SW480 (cell line): ENCODE measurements at regions not wholly inside any gene's neighbourhood (a gene's known extent, or its start where the extent isn't known, plus 50 kb on each side); places are given as distances from the start of the nearest gene placed in this dataset.

ENCODE experiments used
- DNase-seq: peaks from one replicate; pipeline ENCODE4 v3.0.0-alpha.2; 2016; ENCODE audit warnings: low spot score

DNA sequence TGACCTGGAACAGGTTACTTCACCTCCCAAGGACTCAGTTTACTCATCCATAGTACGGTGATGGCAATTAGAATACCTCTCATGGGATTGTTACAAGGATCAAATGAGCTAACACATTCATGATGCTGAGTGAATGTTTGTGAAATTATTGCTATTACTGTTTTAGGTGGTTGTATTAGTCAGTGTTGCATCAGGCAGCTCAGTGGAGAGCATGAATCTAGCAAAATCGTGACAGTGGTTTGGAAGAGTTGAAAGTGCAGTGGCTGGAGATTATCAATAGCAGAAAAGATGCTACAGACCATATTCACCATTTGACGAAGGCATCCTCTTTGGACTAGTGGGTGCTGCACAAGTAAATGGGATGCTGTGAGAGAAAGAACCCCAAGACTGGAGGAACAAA, 50.4 kb upstream of the CTNNBL1 start:
- no peak for DNase-seq

DNA sequence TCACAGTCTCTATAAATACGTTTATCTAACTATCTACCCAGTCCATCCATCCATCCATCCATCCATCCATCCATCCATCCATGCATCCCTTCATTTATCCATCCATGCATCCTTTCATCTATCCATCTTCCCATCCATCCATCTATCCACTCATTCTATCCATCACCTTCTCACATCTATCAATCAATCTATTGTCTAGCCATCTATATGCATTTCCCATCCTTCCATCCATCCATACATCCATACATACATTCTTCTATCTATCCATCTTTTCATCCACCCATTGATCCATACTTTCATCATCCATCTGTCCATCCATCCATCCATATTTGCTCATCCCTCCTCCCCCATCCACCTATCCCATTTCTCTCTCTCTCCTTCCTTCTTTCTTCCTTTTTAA, 51.6 kb upstream of the CTNNBL1 start:
- no peak for DNase-seq

DNA sequence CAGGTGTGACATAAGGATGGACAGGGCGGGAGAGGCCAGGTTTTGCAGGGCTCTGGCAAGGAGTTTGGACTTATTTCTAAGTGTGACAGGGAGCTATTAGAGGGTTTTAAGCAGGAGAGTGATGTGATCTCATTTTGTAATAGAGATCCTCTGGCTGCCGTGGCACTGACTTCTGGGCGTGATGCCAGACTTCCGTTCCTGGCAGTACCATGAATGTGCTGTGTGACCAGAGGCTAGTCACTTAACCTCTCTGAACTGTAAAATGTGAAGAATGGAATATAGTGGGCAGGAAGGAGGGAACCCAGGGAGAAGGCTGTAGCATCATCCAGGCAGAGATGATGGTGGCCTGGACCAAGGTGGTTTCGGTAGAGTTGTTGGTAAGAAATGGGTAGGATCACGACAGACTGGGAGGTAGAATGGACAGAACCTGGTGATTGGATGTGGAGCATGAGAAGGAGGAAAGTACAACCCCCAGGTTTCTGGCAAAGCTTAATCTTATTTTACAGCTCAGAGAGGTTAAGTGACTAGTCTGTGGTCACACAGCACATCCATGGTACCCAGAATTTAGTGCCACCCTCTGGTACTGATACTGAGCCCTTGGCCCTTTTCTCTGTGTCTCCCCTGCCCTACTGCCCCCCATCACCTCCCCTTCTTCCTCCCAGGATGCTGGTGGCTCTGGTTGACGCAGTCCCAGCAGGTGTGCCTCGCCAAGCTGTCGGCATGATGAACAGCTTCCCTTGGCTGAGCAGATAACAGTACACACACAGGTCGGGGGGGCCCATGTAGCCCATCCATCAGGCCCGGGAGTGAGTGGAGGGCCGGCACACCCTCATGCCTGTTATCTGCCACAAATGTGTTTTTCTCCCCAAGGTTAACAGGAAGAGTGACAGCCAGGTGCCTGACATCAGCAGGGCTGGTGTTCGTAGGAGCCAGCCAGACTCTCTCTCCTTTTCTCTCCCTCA, 52.9 kb upstream of the CTNNBL1 start:
- DNase-seq: no peak

DNA sequence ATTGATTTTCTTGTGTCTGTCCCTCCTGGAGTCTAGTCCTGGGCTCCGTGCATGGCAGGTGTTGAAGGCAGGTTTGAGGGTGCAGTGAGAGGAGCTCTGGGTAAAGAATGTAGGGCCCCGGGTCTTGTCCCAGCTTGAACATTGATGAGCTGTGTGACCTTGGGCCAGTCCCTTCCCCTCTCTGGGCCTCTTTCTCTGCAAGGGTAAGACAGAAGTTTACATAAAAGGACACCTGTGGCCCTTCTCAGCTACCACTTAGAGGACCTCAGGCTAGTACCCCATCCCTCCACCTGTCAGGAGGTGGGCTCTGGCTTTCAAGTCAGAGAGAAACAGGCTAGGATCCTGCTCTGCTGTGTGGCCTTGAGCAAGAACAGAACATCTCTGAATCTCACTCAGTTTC, 55.3 kb upstream of the CTNNBL1 start:
- no peak for DNase-seq

DNA sequence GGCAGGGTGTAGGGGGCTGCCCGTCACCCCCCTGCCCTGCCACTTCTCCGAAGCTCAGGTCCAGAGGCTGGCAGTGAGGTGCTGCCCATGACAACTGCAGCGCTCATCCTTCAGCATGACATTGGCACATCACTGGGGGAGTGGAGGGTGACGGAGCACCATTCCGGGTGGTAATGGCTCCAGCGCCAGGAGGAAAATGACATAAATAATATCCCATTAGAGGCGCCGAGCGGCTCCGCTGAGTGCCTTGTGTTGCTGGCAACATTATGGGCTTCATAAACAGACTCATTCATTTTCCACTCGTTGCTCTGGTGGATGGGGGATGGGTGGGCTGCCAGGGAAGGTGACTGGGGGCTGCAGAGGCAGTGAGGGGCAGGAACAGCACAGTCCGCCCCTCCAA, 56.9 kb upstream of the CTNNBL1 start:
- no peak for DNase-seq

DNA sequence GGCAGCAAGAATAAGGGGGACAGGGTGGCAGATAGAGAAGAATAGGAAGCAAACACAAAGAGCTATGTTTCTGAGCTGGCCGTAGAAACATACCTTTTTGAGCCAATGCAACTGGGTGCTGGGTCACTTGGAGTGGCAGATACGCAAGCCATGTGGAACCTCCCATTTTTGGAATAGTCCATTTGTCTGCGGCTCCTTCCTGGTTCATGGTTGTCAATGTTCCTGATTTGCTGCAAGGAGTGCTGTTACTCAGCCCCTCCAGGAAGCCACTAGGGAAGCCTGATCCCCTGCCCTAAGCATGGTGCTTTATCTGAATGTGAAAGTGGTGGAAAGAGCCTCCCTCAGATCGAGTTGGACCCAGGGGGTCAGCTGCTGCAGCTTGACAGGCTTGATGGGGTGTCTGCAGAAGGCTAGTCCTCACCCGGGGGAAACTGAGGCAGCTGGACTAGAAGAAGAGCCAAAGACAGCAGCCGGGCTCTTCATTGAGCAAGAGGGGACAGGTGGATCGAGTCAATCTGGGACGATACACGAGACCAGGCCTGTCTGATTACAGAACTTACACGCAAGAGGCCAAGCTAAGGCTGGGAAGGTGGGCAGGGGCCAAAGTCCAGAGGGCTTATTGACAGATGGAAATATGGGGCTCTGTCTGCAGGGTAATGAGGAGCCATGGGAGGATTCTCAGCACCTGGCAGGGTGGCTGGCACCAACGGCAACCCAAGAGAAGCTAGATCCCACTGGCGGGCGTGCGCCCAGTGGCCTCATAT, 57.4 kb upstream of the CTNNBL1 start:
- no peak for DNase-seq

DNA sequence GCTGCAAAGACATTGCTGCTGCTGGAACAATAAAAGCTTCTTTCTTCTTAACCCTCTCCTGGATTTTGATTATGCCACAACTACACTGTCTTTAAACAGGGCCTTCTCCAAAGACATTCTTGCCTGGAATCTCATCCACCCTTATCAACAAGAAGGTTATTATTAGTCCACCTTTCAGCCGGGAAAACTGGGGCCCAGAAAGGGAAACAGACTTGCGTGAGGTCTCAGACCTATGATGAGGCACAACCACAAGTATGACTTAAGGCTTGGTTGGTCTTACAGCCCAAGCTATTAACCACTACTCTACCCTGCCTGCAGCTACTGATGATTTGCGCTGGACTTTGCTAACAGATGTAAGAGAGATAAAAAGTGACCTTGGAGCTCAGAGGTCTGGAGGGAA, 62.8 kb upstream of the CTNNBL1 start:
- DNase-seq: no peak

DNA sequence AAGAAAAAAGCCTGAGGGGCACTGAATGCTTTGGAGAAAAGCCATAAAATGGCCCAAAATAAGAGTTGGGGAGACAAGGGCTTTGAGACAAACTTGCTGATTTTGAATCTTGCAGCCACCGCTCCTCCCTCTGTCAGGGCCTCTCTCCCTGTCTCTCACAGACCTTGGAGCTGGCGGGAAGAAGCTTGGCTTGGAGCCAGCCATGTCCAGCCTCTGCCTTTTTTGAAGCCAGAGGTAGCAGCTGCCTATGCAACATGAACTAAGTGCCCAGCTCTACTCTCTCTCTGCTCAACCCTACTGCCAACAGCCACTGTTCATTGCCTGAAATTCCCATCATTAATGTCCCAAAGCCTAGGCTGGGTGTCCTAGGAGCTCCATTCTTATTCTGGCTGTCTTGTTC, 63.7 kb upstream of the CTNNBL1 start:
- no peak for DNase-seq

DNA sequence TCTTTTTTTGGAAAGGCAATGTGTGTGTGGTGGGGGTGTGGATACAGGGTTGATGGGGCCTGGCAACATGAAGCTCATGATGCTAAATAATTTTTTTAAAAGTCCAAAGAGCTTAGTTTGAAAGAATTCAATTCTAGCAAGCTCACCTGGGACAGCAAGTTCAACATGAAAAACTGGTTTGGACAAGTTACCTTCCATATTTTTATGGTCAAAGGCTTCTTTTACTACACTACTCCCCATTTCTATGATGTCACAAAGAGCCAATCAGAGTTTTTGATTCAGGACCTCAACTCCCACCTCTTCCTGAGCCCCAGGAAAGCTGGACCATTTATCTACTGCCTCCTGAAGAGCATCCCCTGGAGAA, 66.1 kb upstream of the CTNNBL1 start:
- no peak for DNase-seq

DNA sequence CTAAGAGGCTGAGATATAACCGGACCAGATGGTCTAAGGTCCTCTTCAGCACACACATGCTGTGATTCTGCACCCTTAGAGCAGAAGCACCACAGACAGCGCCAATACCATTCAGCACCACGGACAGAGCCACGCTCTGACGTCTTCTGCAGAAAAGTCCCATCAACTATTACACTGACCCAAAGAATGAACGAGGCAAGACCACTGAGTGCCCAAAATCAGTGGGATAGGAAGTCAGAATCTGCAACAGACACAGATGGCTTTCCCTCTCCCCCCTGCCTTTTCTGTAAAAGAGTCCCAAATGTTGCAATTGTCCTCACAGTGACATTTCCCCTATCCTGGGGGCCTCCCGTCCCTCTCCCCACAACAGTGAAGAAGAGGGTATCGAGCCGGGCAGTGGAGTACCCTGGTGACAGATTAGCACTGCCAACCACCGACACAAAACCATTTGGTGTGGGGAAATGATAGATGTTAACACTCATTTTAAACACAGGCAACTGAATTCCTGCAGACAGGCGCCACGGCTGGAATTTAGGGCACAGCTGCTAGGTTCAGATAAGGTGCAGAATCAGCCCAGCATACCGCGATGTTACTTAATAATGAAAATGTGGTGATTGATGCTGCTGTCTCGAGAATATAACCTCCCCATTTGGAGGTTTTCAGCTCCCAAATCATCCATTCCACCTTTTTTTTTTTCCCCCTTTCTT, 66.6 kb upstream of the CTNNBL1 start:
- peak; percentile 46 for DNase-seq

DNA sequence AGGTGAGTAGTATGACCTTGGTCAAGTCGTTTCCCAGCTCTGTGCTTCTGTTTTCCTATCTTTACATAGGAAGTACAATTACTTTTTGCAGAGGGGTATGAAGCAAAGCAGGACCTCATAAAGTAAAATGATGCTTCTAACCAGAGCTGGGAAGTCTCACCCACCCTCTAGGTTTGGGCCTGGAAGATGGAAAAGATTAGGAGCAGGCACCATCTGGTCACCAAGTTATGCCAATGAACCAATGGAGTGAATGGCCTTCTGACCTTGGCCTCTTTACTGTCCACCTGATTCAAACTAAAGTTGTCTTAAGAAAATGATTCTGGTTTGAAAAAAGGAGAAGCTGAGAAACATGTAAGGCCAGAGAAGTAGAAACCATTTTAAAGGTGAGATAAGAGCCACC, 68.9 kb upstream of the CTNNBL1 start:
- no peak for DNase-seq

DNA sequence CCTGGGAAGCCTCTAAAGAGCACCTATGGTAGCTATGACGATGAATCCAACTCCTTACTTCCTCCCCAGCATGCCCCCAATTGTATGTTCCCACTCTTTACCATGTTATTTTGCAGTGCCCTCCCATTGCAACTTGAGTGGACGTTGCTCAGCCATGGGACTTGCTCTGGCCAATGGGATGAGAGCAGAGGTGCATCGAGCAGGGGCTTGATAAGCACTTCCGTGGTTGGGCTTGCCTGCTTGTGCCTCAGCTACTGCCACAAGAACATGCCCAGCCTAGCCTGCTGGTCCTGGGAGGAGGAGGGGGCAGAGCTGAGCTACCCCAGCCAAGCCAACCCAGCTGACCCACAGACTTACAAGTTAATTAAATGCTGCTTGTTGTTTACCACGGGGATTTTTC, 71.1 kb upstream of the CTNNBL1 start:
- DNase-seq: no peak

DNA sequence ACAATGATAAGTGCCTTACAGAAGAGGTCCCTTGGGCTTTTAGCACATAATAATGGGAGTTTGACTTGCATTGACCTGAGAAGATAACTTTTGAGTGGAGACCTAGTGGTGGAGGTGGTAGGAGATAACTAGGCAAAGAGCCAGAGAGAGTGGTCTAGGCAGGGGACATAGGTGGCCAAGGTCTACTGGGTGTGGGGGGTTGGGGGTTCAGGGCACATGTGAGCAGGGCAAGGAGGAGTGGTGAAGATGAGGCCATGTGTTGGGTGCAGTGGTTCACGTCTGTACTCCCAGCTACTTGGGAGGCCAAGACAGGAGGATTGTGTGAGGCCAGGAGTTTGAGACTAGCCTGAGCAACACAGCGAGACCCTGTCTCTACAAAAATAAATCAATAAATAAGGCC, 74.3 kb upstream of the CTNNBL1 start:
- no peak for DNase-seq

DNA sequence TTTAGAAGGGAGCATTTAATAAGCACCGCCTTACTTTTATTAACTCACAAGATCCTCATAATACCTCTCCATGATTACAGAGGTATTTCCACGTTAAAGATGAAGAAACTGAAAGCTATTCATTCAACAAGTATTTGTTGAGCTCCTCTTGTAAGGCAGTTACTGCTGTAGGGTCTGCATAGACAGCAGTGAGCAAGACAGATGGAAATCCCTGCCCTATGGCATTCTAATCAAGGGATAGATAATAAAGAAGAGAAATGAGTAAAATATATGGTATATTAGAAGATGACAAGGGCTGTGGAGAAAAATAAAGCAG, 77.8 kb upstream of the CTNNBL1 start:
- DNase-seq: no peak

DNA sequence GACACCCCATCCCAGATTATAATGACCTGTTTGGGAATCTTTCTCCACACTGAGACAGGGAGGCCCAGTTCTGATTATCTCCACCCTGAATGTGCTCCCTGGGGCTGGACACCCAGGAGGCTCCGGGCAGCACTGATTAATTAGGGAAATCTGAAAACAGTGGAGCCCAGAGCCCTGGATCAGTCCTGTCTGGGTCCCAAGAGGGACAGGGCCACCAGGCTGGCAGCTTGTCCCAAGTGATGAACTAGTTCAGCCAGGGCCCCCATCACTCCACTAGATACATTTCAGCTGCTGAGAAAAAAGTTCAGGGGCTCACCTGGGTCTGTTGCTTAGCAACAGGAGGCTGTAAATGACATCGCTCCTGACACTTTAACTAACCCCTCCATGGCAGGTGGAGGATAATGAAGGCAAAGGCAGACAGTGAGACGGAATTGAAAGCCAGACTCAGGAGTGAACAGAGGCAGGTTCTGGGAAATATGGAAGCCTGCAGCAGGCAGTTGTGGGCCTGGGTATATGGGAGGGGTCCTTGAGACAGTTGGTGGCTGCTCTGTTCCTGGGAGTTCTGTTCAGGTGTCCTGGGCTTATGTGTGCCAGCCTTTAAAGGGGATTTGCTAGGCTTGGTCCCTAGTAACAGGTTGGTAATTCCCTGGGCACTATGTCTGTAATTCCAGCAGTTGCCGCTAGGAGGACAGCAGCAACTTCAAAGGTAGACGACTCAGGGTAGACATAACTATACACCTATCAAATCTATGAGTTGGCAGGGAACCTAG, 78.3 kb upstream of the CTNNBL1 start:
- DNase-seq: peak; percentile 53

DNA sequence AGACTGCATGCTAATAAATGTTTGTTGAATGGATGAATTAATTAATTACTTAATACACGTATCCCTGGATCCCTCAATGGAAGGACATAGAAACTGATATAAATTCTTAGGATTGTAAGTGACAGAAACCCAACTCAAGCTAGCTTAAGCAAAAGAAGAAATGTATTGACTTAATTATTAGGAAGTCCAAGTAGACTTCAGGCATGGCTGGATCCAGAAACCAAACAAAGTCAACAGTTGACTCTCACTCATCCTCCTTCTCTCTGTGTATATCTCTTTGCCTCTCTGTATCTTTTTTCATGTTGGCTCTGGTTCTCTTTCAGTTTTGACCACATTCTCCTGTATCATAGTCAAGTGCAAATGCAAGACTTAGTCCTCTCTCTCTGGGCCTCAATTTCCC, 82.0 kb upstream of the CTNNBL1 start:
- DNase-seq: no peak

DNA sequence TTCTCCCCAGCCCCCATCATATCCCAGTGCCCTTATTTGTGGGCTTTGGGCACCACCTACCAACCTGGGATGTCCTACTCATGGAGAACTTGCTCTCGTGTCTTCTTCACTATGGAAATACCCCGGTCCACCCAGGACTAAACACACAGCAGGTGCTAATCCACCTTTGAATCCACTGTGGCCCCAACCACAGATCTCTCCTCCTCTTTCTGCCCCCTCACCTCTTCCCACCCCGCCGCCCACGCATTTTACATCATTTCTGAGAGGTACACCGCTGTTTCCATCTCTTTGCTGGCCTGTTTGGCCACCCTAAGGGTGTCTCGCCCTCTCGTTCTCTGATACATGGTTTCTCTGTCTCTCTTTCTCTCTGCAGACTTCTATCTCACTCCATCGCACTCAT, 82.5 kb upstream of the CTNNBL1 start:
- no peak for DNase-seq

DNA sequence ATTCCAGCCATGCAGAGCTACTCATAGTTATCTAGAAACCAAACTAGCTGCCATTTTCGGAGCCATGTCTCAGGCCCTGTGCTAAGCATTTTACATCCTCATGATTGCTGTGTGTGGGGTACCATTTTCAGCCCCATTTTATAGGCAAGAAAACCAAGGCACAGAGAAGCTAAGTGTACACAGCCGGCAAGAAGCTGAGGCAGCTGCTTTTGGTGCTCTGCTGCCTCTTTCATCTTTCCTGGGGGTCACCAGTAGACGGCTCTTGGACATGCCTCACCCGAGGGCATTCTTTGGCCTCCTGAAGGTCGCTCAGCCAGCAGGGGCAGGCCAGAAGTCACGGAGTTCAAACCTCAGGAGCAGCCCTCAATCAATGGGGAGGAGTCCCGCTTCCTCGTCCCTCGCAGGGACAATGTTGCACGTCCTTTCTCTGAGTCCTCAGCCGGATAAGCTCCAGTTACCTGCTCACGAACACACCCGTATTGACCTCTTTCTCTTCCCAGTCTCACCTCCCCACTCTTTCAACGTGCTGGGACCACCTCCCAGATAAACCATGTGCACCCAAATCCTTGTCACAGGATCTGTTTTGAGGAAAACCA, 82.6 kb upstream of the BLCAP start:
- no peak for DNase-seq

DNA sequence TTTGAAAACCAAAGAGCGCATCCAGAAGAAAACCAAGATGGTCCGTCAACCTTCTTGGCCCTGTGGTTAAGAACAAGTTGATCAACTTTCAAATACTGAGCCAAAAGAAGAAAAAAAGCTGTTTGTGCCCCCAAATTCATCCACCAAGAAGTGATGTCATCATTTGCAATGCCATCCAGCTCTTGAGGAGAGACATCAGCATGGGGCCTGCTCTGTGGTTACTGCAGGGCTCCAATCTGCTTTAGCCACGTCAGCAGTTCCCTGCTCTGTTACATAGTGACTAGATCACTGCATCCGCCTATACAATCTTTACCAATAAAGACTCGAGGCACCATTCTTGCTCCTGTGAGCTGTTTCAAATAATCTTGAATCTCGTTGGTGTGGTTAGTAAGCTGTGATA, 75.0 kb upstream of the BLCAP start:
- no peak for DNase-seq

DNA sequence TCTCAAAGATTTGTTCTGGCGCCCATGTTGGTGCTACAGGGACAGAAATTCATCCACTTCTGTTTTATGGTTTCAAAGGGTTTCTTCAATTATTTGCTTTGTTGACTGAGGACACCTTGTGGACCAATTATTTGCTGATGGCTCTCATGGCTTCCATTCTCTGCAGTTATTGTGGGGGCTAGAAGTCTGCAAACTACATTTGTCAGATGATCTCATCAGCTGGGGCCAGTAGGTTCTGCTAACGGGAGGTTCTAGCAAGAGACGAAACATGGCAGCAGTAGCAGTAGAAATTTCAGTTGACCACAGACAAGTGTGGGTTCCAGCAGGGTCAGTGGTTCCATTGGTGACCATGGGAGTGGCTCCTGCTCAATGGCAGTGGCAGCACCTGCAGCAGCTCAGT, 72.8 kb upstream of the BLCAP start:
- no peak for DNase-seq

DNA sequence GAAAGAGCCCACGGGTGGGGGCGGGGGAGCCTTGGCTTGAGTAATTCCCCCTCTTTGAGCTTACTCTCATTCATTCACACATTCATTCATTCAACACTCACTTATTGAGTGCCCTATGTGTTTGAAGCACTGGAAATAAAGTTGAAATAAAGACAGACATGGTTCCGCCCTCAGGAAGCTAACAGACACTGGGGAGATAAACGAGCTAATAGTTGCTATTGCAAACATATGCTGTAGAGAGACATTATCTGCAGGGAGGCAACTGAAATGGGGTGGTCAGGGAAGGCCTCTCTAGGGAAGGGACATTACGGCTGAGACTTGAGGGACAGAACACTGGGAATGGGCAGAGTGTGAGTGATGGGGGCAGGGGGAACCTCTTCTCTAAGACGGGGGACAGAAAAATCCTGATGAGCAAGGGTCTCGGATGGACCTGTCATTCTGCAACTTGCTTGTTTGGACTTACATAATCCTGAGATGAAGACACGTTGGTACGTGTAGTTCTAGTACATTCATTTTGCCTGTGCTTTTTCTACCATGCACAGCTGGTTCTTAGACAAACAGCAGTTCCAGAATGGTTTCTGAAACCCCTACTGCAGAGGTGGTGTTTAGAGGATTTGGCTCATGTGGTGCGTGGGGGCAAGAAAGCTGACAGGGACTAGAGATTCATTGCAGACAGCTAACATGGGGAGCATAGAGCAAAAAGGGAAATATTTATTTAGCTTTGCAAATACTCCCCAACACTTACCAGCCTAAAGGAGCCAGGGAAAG, 71.1 kb upstream of the BLCAP start:
- no peak for DNase-seq
